ENCODE measurements at regions not wholly inside any gene's neighbourhood (a gene's known extent, or its start where the extent isn't known, plus 50 kb on each side); places are given as distances from the start of the nearest gene placed in this dataset.

- no peaks in the 10 kb centered on the region for H3K79me2 ChIP-seq (ENCODE audit: insufficient read depth, low read length)
- no peak overlapping the region for H2AFZ ChIP-seq (ENCODE audit: low read length)
- no peak overlapping the region for H3K4me3 ChIP-seq (ENCODE audit: low read depth, low read length, poor library complexity, severe bottlenecking)
- H3K27ac ChIP-seq (ENCODE audit: low read depth, low read length, poor library complexity, severe bottlenecking) = no peak overlapping the region
- TF ChIP-seq EZH2 (IDR thresholded peaks at IDR 0.05; ENCODE audit: borderline replicate concordance, low read length) (no peak), CTCF (IDR thresholded peaks at IDR 0.05; ENCODE audit: low read length) (no peak)
- H3K9me2 ChIP-seq (ENCODE audit: low read depth, low read length) = no peaks in the 10 kb centered on the region
- H4K20me1 ChIP-seq (ENCODE audit: insufficient read depth, low read length) = no peaks in the 10 kb centered on the region
- no peaks in the 10 kb centered on the region for H3K36me3 ChIP-seq (ENCODE audit: insufficient read depth, low read length)
- no peak overlapping the region for H3K9ac ChIP-seq (ENCODE audit: low read length)
- no peaks in the 10 kb centered on the region for H3K27me3 ChIP-seq (ENCODE audit: insufficient read depth, low read length)
- no peaks in the 10 kb centered on the region for H3K4me1 ChIP-seq (ENCODE audit: insufficient read depth, low read length, severe bottlenecking)
- no peaks in the 10 kb centered on the region for H3K9me3 ChIP-seq (ENCODE audit: low read length)
- no peak overlapping the region for H3K4me2 ChIP-seq (ENCODE audit: low read length)
- no peaks in the 10 kb centered on the region for H3F3A ChIP-seq (ENCODE audit: insufficient read depth, low read length)
Observed at GRCh38 chr9:108800632-108801099, 55.1 kb downstream of the ACTL7B start.

GRCh38 chr9:108793573-108793972, 62.2 kb downstream of the ACTL7B start:
- no peaks in the 10 kb centered on the region for H3K79me2 ChIP-seq (ENCODE audit: insufficient read depth, low read length)
- H3K27ac ChIP-seq (ENCODE audit: low read depth, low read length, poor library complexity, severe bottlenecking) = no peak overlapping the region
- no peaks in the 10 kb centered on the region for H3F3A ChIP-seq (ENCODE audit: insufficient read depth, low read length)
- H4K20me1 ChIP-seq (ENCODE audit: insufficient read depth, low read length) = no peaks in the 10 kb centered on the region
- no peak overlapping the region for H3K4me3 ChIP-seq (ENCODE audit: low read depth, low read length, poor library complexity, severe bottlenecking)
- no peak overlapping the region for H3K4me2 ChIP-seq (ENCODE audit: low read length)
- H3K36me3 ChIP-seq (ENCODE audit: insufficient read depth, low read length) = no peaks in the 10 kb centered on the region
- no peaks in the 10 kb centered on the region for H3K9me2 ChIP-seq (ENCODE audit: low read depth, low read length)
- no peaks in the 10 kb centered on the region for H3K9me3 ChIP-seq (ENCODE audit: low read length)
- no peak for TF ChIP-seq EZH2 (IDR thresholded peaks at IDR 0.05; ENCODE audit: borderline replicate concordance, low read length)
- no peak for TF ChIP-seq CTCF (IDR thresholded peaks at IDR 0.05; ENCODE audit: low read length)
- H2AFZ ChIP-seq (ENCODE audit: low read length) = no peak overlapping the region
- no peaks in the 10 kb centered on the region for H3K4me1 ChIP-seq (ENCODE audit: insufficient read depth, low read length, severe bottlenecking)
- no peaks in the 10 kb centered on the region; the same call in 1 of the 2 replicates for H3K27me3 ChIP-seq (ENCODE audit: insufficient read depth, low read length)
- no peak overlapping the region for H3K9ac ChIP-seq (ENCODE audit: low read length)

GRCh38 chr9:108789742-108790141, 66.0 kb downstream of the ACTL7B start:
- no peaks in the 10 kb centered on the region; the same call in 1 of the 2 replicates for H3K27me3 ChIP-seq (ENCODE audit: insufficient read depth, low read length)
- H3K9me3 ChIP-seq (ENCODE audit: low read length) = no peaks in the 10 kb centered on the region
- H2AFZ ChIP-seq (ENCODE audit: low read length) = no peak overlapping the region
- H3K9ac ChIP-seq (ENCODE audit: low read length) = no peak overlapping the region
- H3K4me3 ChIP-seq (ENCODE audit: low read depth, low read length, poor library complexity, severe bottlenecking) = no peak overlapping the region
- no peaks in the 10 kb centered on the region for H4K20me1 ChIP-seq (ENCODE audit: insufficient read depth, low read length)
- no peaks in the 10 kb centered on the region for H3K9me2 ChIP-seq (ENCODE audit: low read depth, low read length)
- H3F3A ChIP-seq (ENCODE audit: insufficient read depth, low read length) = no peaks in the 10 kb centered on the region
- H3K36me3 ChIP-seq (ENCODE audit: insufficient read depth, low read length) = no peaks in the 10 kb centered on the region
- TF ChIP-seq EZH2 (IDR thresholded peaks at IDR 0.05; ENCODE audit: borderline replicate concordance, low read length) = no peak
- no peaks in the 10 kb centered on the region for H3K79me2 ChIP-seq (ENCODE audit: insufficient read depth, low read length)
- no peak overlapping the region for H3K27ac ChIP-seq (ENCODE audit: low read depth, low read length, poor library complexity, severe bottlenecking)
- no peak overlapping the region for H3K4me2 ChIP-seq (ENCODE audit: low read length)
- H3K4me1 ChIP-seq (ENCODE audit: insufficient read depth, low read length, severe bottlenecking) = no peaks in the 10 kb centered on the region

GRCh38 chr9:108787690-108788048, 68.1 kb downstream of the ACTL7B start:
- no peaks in the 10 kb centered on the region for H3K9me2 ChIP-seq (ENCODE audit: low read depth, low read length)

More at GRCh38 chr9:108787690-108788048, 68.1 kb downstream of the ACTL7B start:
- Histone ChIP-seq H2AFZ (ENCODE audit: low read length) (no peak overlapping the region), H3K79me2 (ENCODE audit: insufficient read depth, low read length) (no peaks in the 10 kb centered on the region), H4K20me1 (ENCODE audit: insufficient read depth, low read length) (no peaks in the 10 kb centered on the region), H3F3A (ENCODE audit: insufficient read depth, low read length) (no peaks in the 10 kb centered on the region), H3K4me1 (ENCODE audit: insufficient read depth, low read length, severe bottlenecking) (no peaks in the 10 kb centered on the region), H3K4me2 (ENCODE audit: low read length) (no peak overlapping the region), H3K27ac (ENCODE audit: low read depth, low read length, poor library complexity, severe bottlenecking) (no peak overlapping the region), H3K9ac (ENCODE audit: low read length) (no peak overlapping the region), H3K4me3 (ENCODE audit: low read depth, low read length, poor library complexity, severe bottlenecking) (no peak overlapping the region), H3K9me3 (ENCODE audit: low read length) (no peaks in the 10 kb centered on the region), H3K36me3 (ENCODE audit: insufficient read depth, low read length) (no peaks in the 10 kb centered on the region), H3K27me3 (ENCODE audit: insufficient read depth, low read length) (no peaks in the 10 kb centered on the region; the same call in 1 of the 2 replicates)
- TF ChIP-seq EZH2 (IDR thresholded peaks at IDR 0.05; ENCODE audit: borderline replicate concordance, low read length) (no peak), CTCF (IDR thresholded peaks at IDR 0.05; ENCODE audit: low read length) (no peak)

Data from OCI-LY1 (cell line).